GM10248 (cell line): ENCODE measurements at regions not wholly inside any gene's neighbourhood (a gene's known extent, or its start where the extent isn't known, plus 50 kb on each side); places are given as distances from the start of the nearest gene placed in this dataset.

Experiments used
- CTCF ChIA-PET: fragments of 300-600 bp; sonication (Branson Sonifier 250); formaldehyde crosslinking; extraction: SDS; loops from one replicate; lab custom pipeline; 2021; ENCODE audit warnings: antibody characterized with exemption; lab: Yijun Ruan, JAX
- POLR2A ChIA-PET: fragments of 350-650 bp; sonication (Branson Sonifier 250); formaldehyde crosslinking; extraction: SDS; loops from one replicate; lab custom pipeline; 2020; ENCODE audit warnings: antibody characterized with exemption; lab: Yijun Ruan, JAX
- DNase-seq: peaks from one replicate; pipeline ENCODE4 v3.0.0; 2012; ENCODE audit errors: extremely low spot score
- CTCF ChIP-seq: IDR thresholded peaks from 2 replicates; pipeline ENCODE4 v1.5.1; 2012; ENCODE audit warnings: mild to moderate bottlenecking, low read depth; ENCODE audit errors: extremely low read depth, missing control alignments, control extremely low read depth

GRCh38 chr3:167166012-167166411, 214.1 kb downstream of the ZBBX start:
- POLR2A ChIA-PET: no interaction called here
- CTCF ChIA-PET: interaction anchor here (1.2 kb wide), 1 partner anchor 12 kb away, joined by 4 read pairs; no protein-coding TSS in a partner anchor
- no peak for DNase-seq
- no peak for TF ChIP-seq CTCF

GRCh38 chr3:167163580-167163979, 216.5 kb downstream of the ZBBX start:
- no peak for TF ChIP-seq CTCF
- ChIA-PET POLR2A (no interaction called here), CTCF (no interaction called here)
- DNase-seq: no peak

GRCh38 chr3:167162083-167162482, 218.0 kb downstream of the ZBBX start:
- no peak for DNase-seq
- ChIA-PET CTCF (no interaction called here), POLR2A (no interaction called here)
- TF ChIP-seq CTCF: no peak

- ChIA-PET CTCF (no interaction called here), POLR2A (no interaction called here)
- DNase-seq: no peak
- TF ChIP-seq CTCF: no peak
Measured at GRCh38 chr3:167160781-167161180, 219.3 kb downstream of the ZBBX start.

GRCh38 chr3:167151636-167152035, 228.5 kb downstream of the ZBBX start:
- ChIA-PET POLR2A (no interaction called here), CTCF (no interaction called here)
- TF ChIP-seq CTCF: no peak
- DNase-seq: no peak

GRCh38 chr3:167148136-167148535, 232.0 kb downstream of the ZBBX start:
- POLR2A ChIA-PET: no interaction called here
- no peak for TF ChIP-seq CTCF
- CTCF ChIA-PET: no interaction called here
- no peak for DNase-seq

- POLR2A ChIA-PET: no interaction called here
- DNase-seq: no peak
- no peak for TF ChIP-seq CTCF
- CTCF ChIA-PET: interaction anchor here (1.4 kb wide), 1 partner anchor 11 kb away, joined by 3 read pairs; no protein-coding TSS in a partner anchor
Measured at GRCh38 chr3:167146911-167147310, 233.2 kb downstream of the ZBBX start.
